SKM-1 treated with dmso at 0.1 percent for 144 hours (cell line): ENCODE measurements at regions not wholly inside any gene's neighbourhood (a gene's known extent, or its start where the extent isn't known, plus 50 kb on each side); places are given as distances from the start of the nearest gene placed in this dataset.

Experiments used
- DNase-seq: peaks from one replicate; lab custom pipeline; 2025; ENCODE audit not compliant: unreplicated experiment; lab: John Stamatoyannopoulos, UW

GRCh38 chr1:48055876-48056764 is 58.9 kb upstream of the TRABD2B start:
- DNase-seq = no peak

- no peak for DNase-seq
These were observed 57.0 kb upstream of the TRABD2B start for GRCh38 chr1:48054232-48054631.

- no peak for DNase-seq
These were observed 55.7 kb upstream of the TRABD2B start for GRCh38 chr1:48052923-48053291.

- no peak for DNase-seq
These were observed 54.4 kb upstream of the TRABD2B start for GRCh38 chr1:48051466-48052126.

- DNase-seq = no peak
These were observed 52.8 kb upstream of the TRABD2B start for GRCh38 chr1:48049823-48050535.

GRCh38 chr1:48048980-48049379 is 51.8 kb upstream of the TRABD2B start:
- no peak for DNase-seq

- no peak for DNase-seq
These were observed 50.9 kb upstream of the TRABD2B start for GRCh38 chr1:48048064-48048463.

- DNase-seq = no peak
These were observed 49.9 kb upstream of the TRABD2B start for GRCh38 chr1:48047116-48047515.
